ENCODE measurements at regions not wholly inside any gene's neighbourhood (a gene's known extent, or its start where the extent isn't known, plus 50 kb on each side); places are given as distances from the start of the nearest gene placed in this dataset.

DNA sequence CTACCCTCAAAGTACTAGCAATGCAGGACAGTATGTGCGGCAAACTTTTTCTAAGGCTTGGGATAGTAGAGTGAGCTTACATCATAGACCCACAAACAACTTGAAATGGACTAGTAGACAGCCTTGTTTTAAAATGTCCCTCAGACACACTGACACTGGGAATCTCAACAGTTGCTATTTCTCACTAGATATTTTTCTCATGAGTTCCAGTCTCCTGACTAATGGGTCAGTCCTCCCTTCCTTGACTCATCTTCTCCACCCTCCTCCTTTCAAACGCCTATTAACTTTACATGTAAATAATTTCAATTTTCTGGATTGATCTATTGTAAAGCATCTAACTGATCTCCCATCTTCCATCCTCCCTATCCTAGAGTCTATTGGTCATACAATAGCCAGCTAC, 308.3 kb upstream of the PREP start:
- TF ChIP-seq, protein P1, sequence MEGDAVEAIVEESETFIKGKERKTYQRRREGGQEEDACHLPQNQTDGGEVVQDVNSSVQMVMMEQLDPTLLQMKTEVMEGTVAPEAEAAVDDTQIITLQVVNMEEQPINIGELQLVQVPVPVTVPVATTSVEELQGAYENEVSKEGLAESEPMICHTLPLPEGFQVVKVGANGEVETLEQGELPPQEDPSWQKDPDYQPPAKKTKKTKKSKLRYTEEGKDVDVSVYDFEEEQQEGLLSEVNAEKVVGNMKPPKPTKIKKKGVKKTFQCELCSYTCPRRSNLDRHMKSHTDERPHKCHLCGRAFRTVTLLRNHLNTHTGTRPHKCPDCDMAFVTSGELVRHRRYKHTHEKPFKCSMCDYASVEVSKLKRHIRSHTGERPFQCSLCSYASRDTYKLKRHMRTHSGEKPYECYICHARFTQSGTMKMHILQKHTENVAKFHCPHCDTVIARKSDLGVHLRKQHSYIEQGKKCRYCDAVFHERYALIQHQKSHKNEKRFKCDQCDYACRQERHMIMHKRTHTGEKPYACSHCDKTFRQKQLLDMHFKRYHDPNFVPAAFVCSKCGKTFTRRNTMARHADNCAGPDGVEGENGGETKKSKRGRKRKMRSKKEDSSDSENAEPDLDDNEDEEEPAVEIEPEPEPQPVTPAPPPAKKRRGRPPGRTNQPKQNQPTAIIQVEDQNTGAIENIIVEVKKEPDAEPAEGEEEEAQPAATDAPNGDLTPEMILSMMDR (IDR thresholded peaks at IDR 0.05 in 4 of 5, conservative IDR thresholded peaks at IDR 0.05 in 1 of 5): no peak
- no peak for TF ChIP-seq POLR2A (IDR thresholded peaks at IDR 0.05)

Measured in gastrocnemius medialis (tissue), 4 donors.